ENCODE measurements at regions not wholly inside any gene's neighbourhood (a gene's known extent, or its start where the extent isn't known, plus 50 kb on each side); places are given as distances from the start of the nearest gene placed in this dataset.
"Not testable (repeated sequence)": the region's sequence is repeated elsewhere in the genome, so short reads cannot be mapped to it uniquely, and the experiment has no call there.

- DNase-seq: no peak
These were observed 120.1 kb upstream of the CCND2 start for GRCh38 chr12:4153343-4153892.

GRCh38 chr12:4152145-4152795 lies 121.3 kb upstream of the CCND2 start:
- DNase-seq: no peak

GRCh38 chr12:4151362-4152121 lies 122.0 kb upstream of the CCND2 start:
- no peak for DNase-seq

GRCh38 chr12:4150355-4150754 lies 123.2 kb upstream of the CCND2 start:
- not testable (repeated sequence) for DNase-seq

GRCh38 chr12:4148418-4149056 lies 125.0 kb upstream of the CCND2 start:
- no peak for DNase-seq

GRCh38 chr12:4147031-4147481 lies 126.5 kb upstream of the CCND2 start:
- no peak for DNase-seq

GRCh38 chr12:4145990-4146859 lies 127.3 kb upstream of the CCND2 start:
- no peak for DNase-seq

GRCh38 chr12:4144676-4145075 lies 128.9 kb upstream of the CCND2 start:
- no peak for DNase-seq

GRCh38 chr12:4143896-4144295 lies 129.7 kb upstream of the CCND2 start:
- DNase-seq: no peak

GRCh38 chr12:4141348-4142270 lies 132.0 kb upstream of the CCND2 start:
- no peak for DNase-seq

GRCh38 chr12:4140581-4141301 lies 132.8 kb upstream of the CCND2 start:
- no peak for DNase-seq

GRCh38 chr12:4139191-4139590 lies 134.4 kb upstream of the CCND2 start:
- DNase-seq: no peak

GRCh38 chr12:4138532-4138931 lies 135.0 kb upstream of the CCND2 start:
- DNase-seq: not testable (repeated sequence)

GRCh38 chr12:4138051-4138450 lies 135.5 kb upstream of the CCND2 start:
- DNase-seq: no peak

- no peak for DNase-seq
These were observed 136.1 kb upstream of the CCND2 start for GRCh38 chr12:4137441-4137840.

- DNase-seq: no peak
These were observed 136.5 kb upstream of the CCND2 start for GRCh38 chr12:4137015-4137414.

GRCh38 chr12:4135919-4136605 lies 137.5 kb upstream of the CCND2 start:
- DNase-seq: no peak

- DNase-seq: no peak
These were observed 138.9 kb upstream of the CCND2 start for GRCh38 chr12:4134448-4135263.
